NCI-H2171 (cell line): ENCODE measurements at regions not wholly inside any gene's neighbourhood (a gene's known extent, or its start where the extent isn't known, plus 50 kb on each side); places are given as distances from the start of the nearest gene placed in this dataset.
"Not testable (repeated sequence)": the region's sequence is repeated elsewhere in the genome, so short reads cannot be mapped to it uniquely, and the experiment has no call there.

ENCODE experiments used
- DNase-seq: peaks from one replicate; lab custom pipeline; 2025; lab: John Stamatoyannopoulos, UW

DNA sequence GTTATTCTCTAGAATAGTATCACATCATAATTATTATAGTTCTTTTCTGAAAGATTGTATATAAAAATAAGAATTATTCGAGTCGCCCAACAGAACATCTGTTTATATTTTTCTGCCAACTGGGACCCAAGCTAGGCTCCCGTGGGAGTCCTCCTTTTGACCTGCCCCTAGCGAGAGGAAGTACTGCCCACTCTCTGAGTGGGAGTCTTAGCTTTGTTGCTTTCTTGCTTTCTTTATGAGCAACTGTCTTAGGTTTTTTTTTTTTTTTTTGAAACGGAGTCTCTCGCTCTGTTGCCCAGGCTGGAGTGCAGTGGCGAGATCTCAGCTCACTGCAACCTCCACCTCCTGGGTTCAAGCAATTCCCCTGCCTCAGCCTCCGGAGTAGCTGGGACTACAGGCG is 202.0 kb upstream of the ZNF184 start:
- DNase-seq, result no peak

DNA sequence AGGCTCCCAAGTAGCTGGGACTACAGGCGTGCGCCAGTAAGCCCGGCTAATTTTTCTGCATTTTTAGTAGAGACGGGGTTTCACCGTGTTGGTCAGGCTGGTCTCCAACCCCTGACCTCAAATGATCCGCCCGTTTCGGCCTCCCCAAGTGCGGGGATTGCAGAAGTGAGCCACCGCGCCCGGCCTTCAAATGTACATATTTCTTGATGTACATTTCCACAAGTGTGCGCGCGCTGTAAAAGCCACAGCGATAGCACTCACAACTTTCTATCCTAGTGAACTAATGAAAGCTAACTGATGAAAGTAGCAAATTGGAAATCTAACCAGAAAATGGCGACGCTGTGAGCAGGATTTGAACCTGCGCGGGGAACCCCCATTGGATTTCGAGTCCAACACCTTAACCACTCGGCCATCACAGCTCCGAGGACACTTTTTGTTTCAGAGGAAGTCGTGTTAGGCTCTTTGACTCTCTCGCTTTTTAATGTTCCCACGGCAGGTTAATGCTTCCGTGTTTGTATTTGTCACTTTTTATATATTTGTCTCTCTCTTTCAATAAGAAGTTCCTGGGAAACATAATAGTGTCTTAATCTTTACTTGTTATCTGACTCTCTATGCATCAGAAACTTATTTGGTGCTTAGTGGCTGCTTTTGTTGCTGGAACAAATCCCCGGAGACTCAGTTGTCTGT is 199.4 kb upstream of the ZNF184 start:
- DNase-seq, result no peak

DNA sequence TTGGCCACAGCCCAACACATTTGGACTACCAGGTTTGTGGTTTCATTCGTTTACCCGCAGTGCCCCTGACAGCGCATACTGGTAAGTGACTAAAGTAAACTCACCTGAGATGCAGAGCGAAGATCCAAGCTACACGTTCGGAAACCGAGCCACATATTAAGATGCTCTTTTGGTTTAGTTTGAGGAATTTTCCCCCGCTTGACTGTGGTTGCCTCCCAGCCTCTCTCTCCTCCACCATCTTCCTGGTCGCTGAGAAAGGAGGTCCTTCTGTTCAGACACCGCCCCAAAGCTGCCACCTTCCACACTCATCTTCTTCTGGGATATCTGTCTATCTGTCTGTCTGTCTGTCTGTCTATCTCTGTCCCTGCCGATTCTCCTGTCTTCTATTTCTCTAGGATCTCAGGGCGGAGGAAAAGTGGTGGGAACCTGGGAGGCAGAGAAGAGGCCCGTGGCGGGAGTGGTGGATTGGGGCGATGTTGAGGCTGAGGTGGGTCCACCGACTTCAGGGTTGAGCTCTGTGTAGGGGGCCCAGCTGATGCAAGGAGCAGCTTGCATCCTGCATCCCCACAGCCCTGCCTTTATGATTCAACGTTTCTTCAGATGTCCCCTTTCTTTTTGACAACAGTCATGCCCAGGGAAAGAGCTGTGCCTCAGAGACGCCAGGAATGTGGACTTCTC is 196.9 kb upstream of the ZNF184 start:
- no peak for DNase-seq

DNA sequence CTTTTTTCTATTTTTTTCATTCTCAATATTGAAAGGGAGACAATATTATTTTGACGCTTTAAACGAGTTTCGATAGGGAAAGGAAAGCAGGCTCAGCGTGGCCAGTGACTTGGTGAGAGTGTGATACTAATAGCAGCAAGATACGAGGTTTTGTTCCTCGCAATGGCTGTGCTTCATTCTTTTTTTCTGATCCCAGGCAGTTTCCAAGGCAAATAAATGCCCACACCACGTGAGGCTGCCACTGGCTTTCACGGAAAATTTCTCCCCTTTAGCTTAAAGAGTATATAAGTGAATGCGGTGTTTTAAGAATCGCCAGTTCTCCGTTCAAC is 196.4 kb upstream of the ZNF184 start:
- no peak for DNase-seq

DNA sequence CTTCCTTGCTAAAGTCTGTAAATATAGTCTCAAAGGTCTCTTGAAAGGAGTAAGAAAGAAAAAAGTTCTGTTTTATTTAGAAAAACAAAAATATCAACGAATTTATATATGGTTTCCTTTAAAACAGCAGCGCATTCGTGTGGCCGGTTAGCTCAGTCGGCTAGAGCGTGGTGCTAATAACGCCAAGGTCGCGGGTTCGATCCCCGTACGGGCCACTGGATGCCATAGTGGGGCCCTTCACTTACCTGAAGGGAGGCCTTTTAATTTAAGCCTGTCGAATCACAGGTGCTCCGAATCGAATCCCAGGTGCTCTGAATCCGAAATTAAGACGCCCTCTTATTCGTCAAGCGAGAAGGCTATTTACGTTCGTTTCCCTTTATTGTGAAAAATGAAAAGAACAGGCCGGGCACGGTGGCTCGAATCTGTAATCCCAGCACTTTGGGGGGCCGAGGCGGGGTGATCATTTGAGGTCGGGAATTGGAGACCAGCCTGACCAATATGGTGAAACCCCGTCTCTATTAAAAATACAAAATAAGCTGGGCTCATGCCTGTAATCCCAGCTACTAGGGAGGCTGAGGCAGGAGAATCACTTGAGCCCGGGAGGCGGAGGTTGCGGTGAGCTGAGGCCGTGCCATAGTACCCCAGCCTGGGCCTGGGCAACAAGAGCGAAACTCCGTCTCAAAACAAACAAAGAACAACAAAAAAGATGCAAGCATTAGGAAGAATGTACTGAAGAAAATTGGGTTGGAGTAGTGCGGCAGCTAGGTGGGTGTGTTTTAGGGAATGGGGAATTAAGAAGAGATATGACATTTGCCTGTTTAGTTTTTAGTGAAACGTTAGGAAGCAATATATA is 195.8 kb upstream of the ZNF184 start:
- DNase-seq, result peak; percentile 21

DNA sequence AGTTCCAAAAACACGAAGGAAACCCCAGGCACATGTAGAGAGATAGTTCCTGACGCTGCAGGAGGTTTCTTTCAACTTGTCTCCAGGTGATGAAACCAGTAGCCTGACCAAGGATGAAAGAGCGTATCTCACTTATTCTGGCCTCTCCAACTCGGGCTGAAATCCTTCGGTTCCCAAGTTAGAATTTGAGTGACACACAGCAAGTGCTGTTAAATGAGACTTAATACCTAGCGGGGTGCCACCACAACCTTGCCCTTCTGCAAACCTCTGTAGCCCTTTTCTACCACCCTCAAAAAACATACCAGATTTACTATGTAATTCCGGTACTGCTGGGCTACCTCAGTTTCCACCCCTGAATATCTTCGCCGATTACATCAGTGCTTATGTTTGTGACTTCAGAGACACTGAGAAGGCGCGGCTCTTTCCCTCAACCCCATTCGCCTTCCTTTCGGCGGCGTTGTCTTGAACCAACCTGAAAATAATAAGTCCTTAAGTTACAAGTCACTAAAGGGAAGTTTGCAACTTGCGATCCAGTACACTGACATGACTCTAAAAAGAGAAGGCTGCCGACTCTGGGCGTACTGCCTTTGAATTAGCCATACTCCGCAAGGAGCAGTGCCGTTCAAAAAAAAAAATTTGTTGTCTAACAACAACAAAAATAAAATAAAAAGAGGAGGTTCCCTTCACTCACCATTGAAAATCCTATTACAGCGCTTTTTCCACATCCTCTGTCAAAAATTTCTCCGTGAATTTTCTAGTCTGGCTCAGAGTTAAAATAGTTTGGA is 194.9 kb upstream of the ZNF184 start:
- DNase-seq, result no peak

DNA sequence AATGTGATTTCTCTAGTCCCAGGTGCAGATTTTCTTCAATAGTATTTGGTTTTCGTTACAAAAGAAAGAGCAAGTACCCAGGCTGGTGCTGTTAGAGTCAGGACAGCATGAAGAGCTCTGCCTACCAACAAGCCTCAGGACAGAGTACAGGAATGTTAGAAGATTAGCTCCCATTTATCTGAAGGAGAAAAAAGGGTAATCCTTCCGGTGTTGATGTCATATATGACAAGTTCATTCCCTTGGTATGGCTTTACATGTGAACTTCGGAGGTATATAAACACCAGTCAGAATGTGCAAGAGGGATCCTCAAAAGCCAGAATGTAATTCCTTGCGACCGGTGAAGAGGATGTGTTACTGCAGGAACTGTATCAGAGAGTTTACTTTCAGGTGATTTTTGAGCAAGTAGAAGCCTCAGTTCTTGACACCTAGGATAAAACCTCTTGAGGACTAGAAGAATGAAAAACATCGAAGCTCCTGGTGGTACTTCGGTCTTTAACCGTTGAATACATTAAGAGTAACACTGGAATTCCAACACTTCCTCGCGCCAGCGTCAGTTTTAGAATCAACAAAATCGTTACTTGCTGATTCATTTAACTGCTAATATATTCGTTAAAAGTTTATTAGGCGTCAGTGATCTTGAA is 194.2 kb upstream of the ZNF184 start:
- no peak for DNase-seq

DNA sequence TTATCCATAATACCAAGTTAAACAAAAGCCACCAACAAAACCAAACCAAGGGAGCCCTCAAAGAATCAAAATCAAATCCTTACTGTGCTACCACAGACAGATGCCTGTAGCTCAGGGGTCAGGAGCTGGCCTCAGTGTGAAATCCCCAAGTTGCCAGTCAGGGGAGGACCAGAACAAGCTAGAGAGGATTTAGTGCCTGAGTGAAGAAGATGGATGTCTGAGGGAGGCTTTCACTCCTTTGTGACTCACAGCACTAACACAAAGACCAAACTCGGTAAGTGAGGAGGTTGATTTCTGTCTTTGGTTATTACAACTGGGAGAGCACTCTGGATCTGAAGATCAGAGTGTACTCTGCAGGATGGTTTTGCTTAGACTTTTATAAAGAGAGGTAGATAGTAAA is 189.9 kb upstream of the ZNF184 start:
- no peak for DNase-seq

DNA sequence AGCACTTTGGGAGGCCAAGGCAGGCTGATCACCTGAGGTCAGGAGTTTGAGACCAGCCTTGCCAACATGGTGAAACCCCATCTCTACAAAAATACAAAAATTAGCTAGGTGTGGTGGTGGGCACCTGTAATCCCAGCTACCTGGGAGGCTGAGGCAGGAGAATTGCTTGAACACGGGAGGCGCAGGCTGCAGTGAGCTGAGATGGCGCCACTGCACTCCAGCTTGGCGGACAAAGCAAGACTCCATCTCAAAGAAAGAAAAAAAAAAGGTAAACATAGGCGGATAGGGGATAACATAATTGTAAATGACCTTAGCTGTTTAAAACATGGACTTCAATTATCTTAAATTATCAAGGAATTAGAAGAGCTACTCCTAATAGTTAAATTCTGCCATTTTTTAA is 189.3 kb upstream of the ZNF184 start:
- DNase-seq, result not testable (repeated sequence)

DNA sequence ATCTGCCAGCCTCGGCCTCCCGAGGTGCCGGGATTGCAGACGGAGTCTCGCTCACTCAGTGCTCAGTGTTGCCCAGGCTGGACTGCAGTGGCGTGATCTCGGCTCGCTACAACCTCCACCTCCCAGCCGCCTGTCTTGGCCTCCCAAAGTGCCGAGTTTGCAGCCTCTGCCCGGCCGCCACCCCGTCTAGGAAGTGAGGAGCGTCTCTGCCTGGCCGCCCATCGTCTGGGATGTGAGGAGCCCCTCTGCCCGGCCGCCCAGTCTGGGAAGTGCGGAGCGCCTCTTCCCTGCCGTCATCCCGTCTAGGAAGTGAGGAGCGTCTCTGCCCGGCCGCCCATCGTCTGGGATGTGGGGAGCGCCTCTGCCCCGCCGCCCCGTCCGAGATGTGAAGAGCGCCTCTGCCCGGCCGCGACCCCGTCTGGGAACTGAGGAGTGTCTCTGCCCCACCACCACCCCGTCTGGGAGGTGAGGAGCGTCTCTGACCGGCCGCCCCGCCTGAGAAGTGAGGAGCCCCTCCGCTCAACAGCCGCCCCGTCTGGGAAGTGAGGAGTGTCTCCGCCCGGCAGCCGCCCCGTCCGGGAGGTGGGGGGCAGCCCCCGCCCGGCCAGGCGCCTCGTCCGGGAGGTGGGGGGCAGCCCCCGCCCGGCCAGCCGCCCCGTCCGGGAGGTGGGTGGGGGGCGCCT is 180.4 kb upstream of the ZNF184 start:
- not testable (repeated sequence) for DNase-seq

DNA sequence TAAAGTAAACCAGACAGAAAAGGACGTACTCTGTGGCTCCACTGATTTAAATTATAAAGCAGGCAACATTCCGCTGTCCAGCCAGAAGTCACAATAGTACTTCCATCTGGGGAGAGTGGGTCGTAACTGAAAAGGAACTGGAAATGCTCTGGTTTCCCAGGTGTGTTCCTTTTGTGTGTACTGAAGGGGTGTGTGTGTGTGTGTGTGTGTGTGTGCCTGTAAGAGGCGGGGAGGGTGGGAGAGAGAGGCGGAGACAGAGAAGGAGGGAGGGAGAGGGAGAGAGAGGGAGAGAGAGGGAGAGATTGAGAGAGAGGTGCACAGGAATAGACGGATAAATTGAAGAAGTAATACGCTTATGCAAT is 178.4 kb upstream of the ZNF184 start:
- no peak for DNase-seq

DNA sequence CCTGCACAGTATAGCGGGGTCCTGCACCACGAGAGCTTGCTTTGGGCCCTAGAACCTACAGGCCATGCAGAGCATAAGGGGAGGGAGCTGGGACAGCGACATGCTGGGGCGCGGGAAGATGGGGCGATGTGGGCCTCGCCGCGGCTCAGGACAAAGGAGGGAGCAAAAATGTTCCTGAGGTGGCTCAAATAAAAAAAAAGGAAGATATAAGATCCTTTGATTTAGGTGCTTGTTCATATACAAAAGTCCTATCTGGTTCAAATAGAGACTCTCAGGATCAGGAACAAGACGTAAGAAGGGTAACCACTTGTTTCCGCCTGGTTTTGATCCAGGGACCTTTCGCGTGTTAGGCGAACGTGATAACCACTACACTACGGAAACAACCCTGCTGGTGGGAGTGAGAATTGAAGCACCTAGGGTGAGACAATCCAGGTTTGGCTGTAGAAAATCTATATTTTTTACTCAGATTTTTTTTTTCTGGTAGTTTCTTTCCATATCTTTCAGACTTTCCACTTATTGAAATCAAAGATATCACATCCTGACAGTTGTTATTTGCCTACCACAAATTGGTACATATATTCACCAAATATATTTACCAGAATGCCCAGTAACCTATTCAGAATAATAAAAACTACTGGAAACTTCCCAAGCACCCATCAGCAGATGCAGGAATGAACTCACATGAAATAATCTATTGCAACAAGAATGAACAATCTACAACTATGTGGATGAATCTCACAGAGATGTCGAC is 177.9 kb upstream of the ZNF184 start:
- DNase-seq, result peak; percentile 23

DNA sequence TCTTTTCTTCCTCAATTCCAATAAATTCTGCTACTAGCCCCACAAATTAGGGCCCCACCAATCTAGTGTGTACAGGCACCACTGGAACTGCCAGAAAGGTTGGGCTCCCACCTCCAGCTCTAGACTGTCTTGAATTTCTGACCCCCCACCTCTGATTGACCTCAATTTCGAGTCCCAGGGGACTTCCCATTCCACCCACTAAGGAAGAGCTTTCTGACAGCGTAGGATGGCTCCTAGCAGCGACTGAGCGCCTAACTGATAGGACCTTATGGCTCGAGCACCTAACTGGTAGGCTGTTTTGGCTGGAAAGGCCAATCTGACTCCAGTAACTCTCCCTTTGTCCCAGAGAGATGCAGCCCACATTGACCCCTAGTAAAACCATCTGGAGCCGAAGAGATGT is 171.6 kb upstream of the ZNF184 start:
- no peak for DNase-seq

DNA sequence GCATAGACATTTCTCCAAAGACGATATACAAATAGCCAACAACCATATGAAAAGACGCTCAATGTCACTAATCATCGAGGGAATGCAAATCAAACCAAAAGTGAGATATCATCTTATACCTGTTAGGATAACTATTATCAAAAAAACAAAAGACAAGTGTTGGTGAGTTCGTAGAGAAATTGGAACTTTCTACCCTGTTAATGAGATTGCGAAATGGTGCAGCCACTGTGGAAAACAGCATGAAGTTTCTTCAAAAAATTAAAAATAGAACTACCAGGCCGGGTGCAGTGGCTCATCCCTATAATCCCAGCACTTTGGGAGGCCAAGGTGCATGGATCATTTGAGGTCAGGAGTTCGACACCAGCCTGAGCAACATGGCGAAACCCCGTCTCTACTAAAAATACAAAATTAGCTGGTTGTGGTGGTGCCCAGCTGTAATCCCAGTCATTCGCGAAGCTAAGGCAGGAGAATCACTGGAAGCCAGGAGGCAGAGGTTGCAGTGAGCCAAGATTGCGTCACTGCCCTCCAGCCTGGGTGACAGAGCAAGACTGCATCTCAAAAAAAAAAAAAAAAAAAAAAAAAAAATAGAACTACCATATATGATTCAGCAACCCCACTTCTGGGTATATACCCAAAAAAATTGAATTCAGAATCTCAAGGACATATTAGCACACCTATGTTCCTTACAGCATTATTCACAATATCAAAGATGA is 170.0 kb upstream of the ZNF184 start:
- no peak for DNase-seq

DNA sequence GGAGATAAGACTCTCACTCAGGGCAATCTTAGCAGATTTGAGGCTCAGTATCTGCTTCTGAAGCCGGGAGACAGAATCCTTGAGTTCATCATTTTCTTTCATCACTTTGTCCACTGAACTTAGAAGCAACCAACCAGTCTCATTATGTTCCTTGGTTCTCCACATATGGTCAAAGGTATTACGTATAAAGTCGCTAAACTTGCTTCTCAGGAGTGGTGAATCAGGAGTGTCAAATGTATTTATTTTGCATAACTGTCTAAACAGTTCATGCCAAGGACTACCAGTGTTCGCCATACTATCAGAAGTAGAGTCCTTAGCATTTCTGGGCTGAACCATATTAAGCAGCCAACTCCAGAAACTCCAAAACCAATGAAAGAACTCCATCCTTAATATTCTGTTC is 163.0 kb upstream of the ZNF184 start:
- DNase-seq, result not testable (repeated sequence)

DNA sequence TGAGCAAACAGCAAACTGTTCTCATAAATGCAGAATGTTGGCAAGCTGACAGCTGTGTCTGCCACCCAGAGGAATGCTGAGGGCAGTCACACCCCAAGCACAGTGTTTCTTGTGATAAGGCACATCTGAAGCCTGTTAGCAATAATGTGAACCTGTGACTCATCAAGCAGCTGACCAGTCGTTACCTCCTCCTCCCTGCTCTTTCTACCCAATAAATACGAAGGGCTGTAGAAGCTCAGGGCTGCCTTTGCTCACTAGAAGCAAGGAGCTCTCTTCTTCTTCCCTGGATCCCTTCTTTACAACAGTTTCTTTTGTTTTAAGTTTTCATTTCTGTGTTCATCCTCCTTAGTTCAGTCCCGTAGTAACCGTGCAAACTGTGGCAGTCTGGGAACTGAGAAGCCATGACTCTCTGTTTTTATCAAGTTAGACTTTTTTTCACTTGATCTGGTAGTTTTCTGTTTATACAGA is 160.3 kb upstream of the ZNF184 start:
- not testable (repeated sequence) for DNase-seq

DNA sequence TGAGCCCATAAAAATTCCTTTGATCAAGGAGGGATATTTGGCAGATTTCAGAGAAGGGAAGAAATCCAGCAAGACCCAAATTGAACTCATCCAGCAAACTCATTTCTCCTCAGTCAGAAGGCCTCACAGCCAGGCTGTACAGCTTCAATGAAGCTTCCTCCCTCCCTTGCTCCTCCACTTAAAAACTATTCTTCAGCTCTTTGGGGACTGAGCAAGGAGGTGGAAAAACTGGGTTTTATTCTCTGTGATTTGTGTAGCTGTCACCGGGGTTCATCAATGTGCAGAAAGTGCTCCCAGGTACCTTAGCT is 158.7 kb upstream of the ZNF184 start:
- DNase-seq, result no peak

DNA sequence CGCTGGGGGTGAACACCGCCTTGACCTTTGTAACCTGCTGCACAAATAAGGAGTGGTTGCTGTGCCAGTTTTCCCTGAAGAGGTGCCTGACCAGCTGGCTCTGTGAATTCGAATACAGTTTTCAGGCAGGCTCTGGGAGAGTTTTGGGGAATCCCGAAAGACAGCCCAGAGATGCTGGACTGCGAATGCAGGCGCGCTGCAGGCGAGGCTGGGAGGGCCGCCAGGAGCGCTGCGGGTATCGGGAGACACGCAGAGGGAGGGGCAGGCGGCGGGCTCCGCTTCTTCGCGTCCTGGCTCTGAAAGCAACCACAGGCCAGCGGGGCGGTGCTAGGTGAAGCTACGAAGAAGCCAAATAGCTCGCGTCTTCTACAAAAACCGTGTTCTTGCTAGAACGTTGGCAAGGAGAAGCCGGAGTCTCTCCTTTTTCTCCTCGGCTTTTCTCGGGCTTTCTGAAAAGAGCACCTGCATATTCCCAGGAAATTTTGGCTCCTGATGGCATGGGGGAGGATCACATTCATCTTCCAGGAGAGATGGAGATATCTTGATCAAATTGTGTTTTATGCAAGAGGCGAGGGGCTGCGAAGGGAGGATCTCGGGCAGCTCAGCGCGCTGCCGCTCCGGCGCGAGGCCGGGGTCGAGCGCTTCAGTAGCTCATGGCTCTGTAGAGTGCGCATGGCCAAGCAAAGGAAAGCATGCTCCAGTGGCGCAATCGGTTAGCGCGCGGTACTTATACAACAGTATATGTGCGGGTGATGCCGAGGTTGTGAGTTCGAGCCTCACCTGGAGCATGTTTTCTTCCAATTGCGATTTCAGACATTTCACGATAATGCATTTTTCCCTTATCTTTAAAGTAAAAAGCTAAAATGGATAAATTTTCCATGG is 158.1 kb upstream of the ZNF184 start:
- DNase-seq, result peak; percentile 57

DNA sequence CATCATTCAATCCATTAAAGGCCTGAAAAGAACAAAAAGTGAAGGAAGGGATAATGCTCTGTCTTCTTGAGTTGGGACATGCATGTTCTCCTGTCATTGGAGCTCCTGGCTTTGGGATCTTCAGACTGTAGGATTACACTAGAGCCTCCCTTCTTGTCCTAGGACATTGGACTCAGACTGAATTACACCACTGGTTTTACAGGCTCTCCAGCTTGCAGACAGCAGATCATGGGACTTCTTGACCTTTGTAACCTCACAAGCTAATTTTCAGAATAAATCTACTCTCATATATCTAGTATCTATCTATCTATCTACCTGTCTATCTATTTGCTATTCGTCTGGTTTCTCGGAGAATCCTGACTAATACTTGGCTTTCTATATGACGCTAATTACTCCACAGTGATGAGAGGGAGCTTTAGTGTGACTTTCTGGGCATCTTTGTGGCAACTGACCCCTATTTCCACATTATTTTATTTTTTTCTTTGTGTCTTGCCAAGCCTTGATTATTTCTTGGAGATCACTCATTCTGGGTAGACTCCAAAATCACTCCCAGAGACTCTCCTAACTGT is 151.9 kb upstream of the ZNF184 start:
- DNase-seq, result no peak
